Endodermal cell (in vitro differentiated cells): ENCODE measurements at regions not wholly inside any gene's neighbourhood (a gene's known extent, or its start where the extent isn't known, plus 50 kb on each side); places are given as distances from the start of the nearest gene placed in this dataset.

Source experiments
- DNase-seq: peaks from one replicate; pipeline ENCODE4 v3.0.0-alpha.2; 2017
- H3K27ac ChIP-seq: 2 replicates; pipeline ENCODE4 v1.5.1; 2013; ENCODE audit warnings: mild to moderate bottlenecking, low read depth, low read length, moderate library complexity
- H3K27me3 ChIP-seq: 2 replicates; pipeline ENCODE4 v1.6.1; 2013; ENCODE audit warnings: mild to moderate bottlenecking, low read length, moderate library complexity; ENCODE audit not compliant: insufficient read depth, control insufficient read depth, poor library complexity, severe bottlenecking
- H3K36me3 ChIP-seq: 2 replicates; pipeline ENCODE4 v1.7.0; 2013; ENCODE audit warnings: mild to moderate bottlenecking, low read length, moderate library complexity; ENCODE audit not compliant: control insufficient read depth, insufficient read depth
- H3K4me1 ChIP-seq: one replicate; pipeline ENCODE4 v1.7.0; 2013; ENCODE audit warnings: low read length; ENCODE audit not compliant: control insufficient read depth, insufficient read depth
- H3K4me3 ChIP-seq: 2 replicates; pipeline ENCODE4 v1.5.1; 2013; ENCODE audit warnings: mild to moderate bottlenecking, low read length, moderate library complexity
- H3K9ac ChIP-seq: 2 replicates; pipeline ENCODE4 v1.6.1; 2013; ENCODE audit warnings: mild to moderate bottlenecking, low read length, moderate library complexity; ENCODE audit not compliant: poor library complexity, severe bottlenecking; ENCODE audit errors: extremely low read depth
- H3K9me3 ChIP-seq: 2 replicates; pipeline ENCODE4 v1.6.1; 2013; ENCODE audit warnings: mild to moderate bottlenecking, low read length, moderate library complexity; ENCODE audit not compliant: control insufficient read depth
- H3K27ac Mint-ChIP-seq: 2 replicates; pipeline ENCODE4 v1.8.0; 2020; ENCODE audit warnings: mixed read lengths
- H3K27me3 Mint-ChIP-seq: 2 replicates; pipeline ENCODE4 v1.8.0; 2021; ENCODE audit warnings: mild to moderate bottlenecking, mixed read lengths; ENCODE audit not compliant: insufficient read depth
- H3K36me3 Mint-ChIP-seq: 2 replicates; pipeline ENCODE4 v1.8.0; 2020; ENCODE audit warnings: low read depth, mixed read lengths
- H3K4me1 Mint-ChIP-seq: 2 replicates; pipeline ENCODE4 v1.8.0; 2020; ENCODE audit warnings: mixed read lengths
- H3K4me3 Mint-ChIP-seq: 2 replicates; pipeline ENCODE4 v1.8.0; 2020; ENCODE audit warnings: mild to moderate bottlenecking, moderate library complexity, mixed read lengths
- H3K9me3 Mint-ChIP-seq: 2 replicates; pipeline ENCODE4 v1.8.0; 2020; ENCODE audit warnings: mild to moderate bottlenecking, mixed read lengths
- CTCF ChIP-seq: fragments of 200-600 bp; sonication (generic); conservative IDR thresholded peaks from 2 replicates; pipeline ENCODE4 v1.5.0; 2021; ENCODE audit warnings: antibody characterized with exemption, mild to moderate bottlenecking
- WGBS, 2 experiments: methylation state at CpG; one replicate each; pipeline versions ENCODE4 v1.1.5 to v1.1.7; 2013; ENCODE audit warnings: missing lambda C conversion rate in 2 of 2, mixed read lengths in 1 of 2; ENCODE audit not compliant: insufficient coverage in 1 of 2, insufficient read length in 1 of 2; 5-methylcytosine and 5-hydroxymethylcytosine counted together

- H3K9ac ChIP-seq, result no peak overlapping the region
- no peaks in the 10 kb centered on the region for H3K4me1 ChIP-seq
- H3K27ac ChIP-seq, result no peak overlapping the region
- TF ChIP-seq CTCF, result no peak
- H3K27ac Mint-ChIP-seq, result no peak overlapping the region
- H3K36me3 Mint-ChIP-seq, result no peaks in the 10 kb centered on the region
- H3K9me3 ChIP-seq, result no peaks in the 10 kb centered on the region
- H3K36me3 ChIP-seq, result no peaks in the 10 kb centered on the region
- peaks cover 2% of the 10 kb centered on the region for H3K9me3 Mint-ChIP-seq
- no peaks in the 10 kb centered on the region for H3K27me3 Mint-ChIP-seq
- H3K27me3 ChIP-seq, result no peaks in the 10 kb centered on the region
- 96 to 97% methylated on average over 9 to 11 of the region's 12 CpGs for WGBS, 2 experiments
- no peak overlapping the region for H3K4me3 Mint-ChIP-seq
- H3K4me3 ChIP-seq, result no peak overlapping the region
- DNase-seq, result no peak
- H3K4me1 Mint-ChIP-seq, result no peaks in the 10 kb centered on the region
Observed at GRCh38 chr3:167113035-167113830, 266.9 kb downstream of the ZBBX start.

DNA sequence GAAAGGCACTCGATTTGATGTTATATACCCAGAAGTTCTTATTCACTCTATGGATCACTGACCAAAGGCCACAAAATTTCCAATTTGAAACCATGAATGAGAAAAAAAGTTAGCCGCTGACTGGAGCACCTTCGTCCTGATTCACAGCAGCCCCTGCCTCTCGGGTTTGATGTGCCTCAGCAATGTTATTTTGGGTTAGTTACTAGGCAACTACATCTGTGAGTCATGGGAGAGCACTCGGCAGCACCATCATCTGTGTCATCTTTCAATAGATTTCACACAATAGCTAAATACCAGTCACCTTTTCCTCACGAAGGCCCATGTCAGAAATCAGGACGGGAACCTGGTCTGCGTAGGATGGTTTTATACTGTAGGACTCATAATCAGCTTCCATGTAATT lies 269.2 kb downstream of the ZBBX start:
- Mint-ChIP-seq H3K27ac (no peak overlapping the region), H3K36me3 (no peaks in the 10 kb centered on the region), H3K4me3 (no peak overlapping the region), H3K9me3 (peaks cover 2% of the 10 kb centered on the region), H3K27me3 (no peaks in the 10 kb centered on the region), H3K4me1 (no peaks in the 10 kb centered on the region)
- 33 to 76% methylated on average over 4 to 8 of the region's 8 CpGs for WGBS, 2 experiments
- peak; percentile 58 for DNase-seq
- TF ChIP-seq CTCF, result no peak
- Histone ChIP-seq H3K27me3 (no peaks in the 10 kb centered on the region), H3K36me3 (no peaks in the 10 kb centered on the region), H3K4me1 (no peaks in the 10 kb centered on the region), H3K9ac (no peak overlapping the region), H3K27ac (no peak overlapping the region), H3K9me3 (no peaks in the 10 kb centered on the region), H3K4me3 (no peak overlapping the region)

DNA sequence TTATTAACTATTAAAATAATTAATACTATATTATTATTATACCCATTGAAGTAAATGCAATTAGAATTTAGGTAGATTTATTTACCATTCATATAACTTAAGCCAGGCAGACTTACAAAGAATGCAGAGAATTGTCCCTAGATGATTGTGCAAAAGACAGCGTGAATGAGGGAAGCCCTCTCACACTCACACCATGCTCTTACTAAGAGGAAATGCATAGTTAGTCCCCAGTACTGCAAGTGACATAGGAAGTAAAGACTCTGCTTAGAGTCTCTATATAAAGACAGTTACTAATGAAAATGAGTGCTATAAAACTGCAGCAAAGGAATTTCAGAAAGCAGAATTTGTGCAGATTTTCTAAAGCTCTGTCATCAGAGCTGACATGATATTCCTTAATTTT lies 270.4 kb downstream of the ZBBX start:
- H3K4me3 ChIP-seq, result no peak overlapping the region
- H3K4me1 ChIP-seq, result no peaks in the 10 kb centered on the region
- Mint-ChIP-seq H3K36me3 (no peaks in the 10 kb centered on the region), H3K27me3 (no peaks in the 10 kb centered on the region), H3K9me3 (no peaks in the 10 kb centered on the region), H3K27ac (no peak overlapping the region), H3K4me3 (no peak overlapping the region), H3K4me1 (no peaks in the 10 kb centered on the region)
- TF ChIP-seq CTCF, result no peak
- no peak overlapping the region for H3K27ac ChIP-seq
- no peak for DNase-seq
- WGBS, 2 experiments, result 77% methylated on average over 1 of the region's 1 CpG; no CpG with 5 or more reads in 1 of the 2 experiments
- no peaks in the 10 kb centered on the region for H3K27me3 ChIP-seq
- no peaks in the 10 kb centered on the region for H3K36me3 ChIP-seq
- no peak overlapping the region for H3K9ac ChIP-seq
- H3K9me3 ChIP-seq, result no peaks in the 10 kb centered on the region
